ENCODE measurements at regions not wholly inside any gene's neighbourhood (a gene's known extent, or its start where the extent isn't known, plus 50 kb on each side); places are given as distances from the start of the nearest gene placed in this dataset.

GRCh38 chr2:211174021-211174420, 617.6 kb downstream of the CPS1 start:
- no peak for DNase-seq (ENCODE audit: low read depth)
- H3K4me3 ChIP-seq (ENCODE audit: low read depth, low read length): no peak overlapping the region
- in situ Hi-C loops (cut with HindIII; ENCODE audit: low sequenced_read_pairs): no loop called here
- TF ChIP-seq CTCF (IDR thresholded peaks at IDR 0.05; ENCODE audit: low read depth, low read length, missing control alignments): no peak

DNA sequence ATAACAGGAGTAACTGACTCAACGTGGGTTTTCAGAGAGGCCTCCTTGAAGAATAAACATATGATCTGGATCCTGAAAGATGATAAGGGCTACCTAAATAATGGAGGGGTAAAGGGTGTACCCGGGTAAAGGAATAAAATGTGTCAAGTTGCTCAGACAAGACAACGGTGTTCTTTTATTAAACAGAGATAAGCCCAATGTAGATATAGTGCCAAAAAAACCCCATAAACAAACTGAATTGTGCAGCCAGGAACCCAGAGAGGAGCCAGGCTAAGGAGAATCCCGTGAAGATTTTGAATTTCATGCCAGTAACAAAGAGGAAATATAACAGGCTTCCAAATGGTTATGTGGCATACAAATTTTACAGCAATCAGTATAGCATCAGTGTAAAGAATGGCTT, 618.2 kb downstream of the CPS1 start:
- in situ Hi-C loops (cut with HindIII; ENCODE audit: low sequenced_read_pairs): no loop called here
- no peak overlapping the region for H3K4me3 ChIP-seq (ENCODE audit: low read depth, low read length)
- DNase-seq (ENCODE audit: low read depth): no peak
- TF ChIP-seq CTCF (IDR thresholded peaks at IDR 0.05; ENCODE audit: low read depth, low read length, missing control alignments): no peak

- no peak for TF ChIP-seq CTCF (IDR thresholded peaks at IDR 0.05; ENCODE audit: low read depth, low read length, missing control alignments)
- in situ Hi-C loops (cut with HindIII; ENCODE audit: low sequenced_read_pairs): no loop called here
Measured at GRCh38 chr2:211175956-211176355, 619.6 kb downstream of the CPS1 start.

GRCh38 chr2:211176514-211177141, 620.2 kb downstream of the CPS1 start:
- in situ Hi-C loops (cut with HindIII; ENCODE audit: low sequenced_read_pairs): no loop called here
- no peak for TF ChIP-seq CTCF (IDR thresholded peaks at IDR 0.05; ENCODE audit: low read depth, low read length, missing control alignments)
- H3K4me3 ChIP-seq (ENCODE audit: low read depth, low read length): no peak overlapping the region
- no peak for DNase-seq (ENCODE audit: low read depth)

More at GRCh38 chr2:211175956-211176355, 619.6 kb downstream of the CPS1 start:
- DNase-seq (ENCODE audit: low read depth): no peak
- H3K4me3 ChIP-seq (ENCODE audit: low read depth, low read length): no peak overlapping the region

- TF ChIP-seq CTCF (IDR thresholded peaks at IDR 0.05; ENCODE audit: low read depth, low read length, missing control alignments): no peak
- in situ Hi-C loops (cut with HindIII; ENCODE audit: low sequenced_read_pairs): no loop called here
- no peak overlapping the region for H3K4me3 ChIP-seq (ENCODE audit: low read depth, low read length)
- no peak for DNase-seq (ENCODE audit: low read depth)
Measured at GRCh38 chr2:211181626-211182025, 625.2 kb downstream of the CPS1 start.

GRCh38 chr2:211187602-211188001, 631.2 kb downstream of the CPS1 start:
- TF ChIP-seq CTCF (IDR thresholded peaks at IDR 0.05; ENCODE audit: low read depth, low read length, missing control alignments): no peak
- H3K4me3 ChIP-seq (ENCODE audit: low read depth, low read length): no peak overlapping the region
- no peak for DNase-seq (ENCODE audit: low read depth)
- in situ Hi-C loops (cut with HindIII; ENCODE audit: low sequenced_read_pairs): no loop called here
